Right kidney (tissue), 1 donor: ENCODE measurements at regions not wholly inside any gene's neighbourhood (a gene's known extent, or its start where the extent isn't known, plus 50 kb on each side); places are given as distances from the start of the nearest gene placed in this dataset.
"Not testable (repeated sequence)": the region's sequence is repeated elsewhere in the genome, so short reads cannot be mapped to it uniquely, and the experiment has no call there.

Source experiments
- DNase-seq: peaks from one replicate; pipeline ENCODE4 v3.0.0-alpha.2; 2016

DNA sequence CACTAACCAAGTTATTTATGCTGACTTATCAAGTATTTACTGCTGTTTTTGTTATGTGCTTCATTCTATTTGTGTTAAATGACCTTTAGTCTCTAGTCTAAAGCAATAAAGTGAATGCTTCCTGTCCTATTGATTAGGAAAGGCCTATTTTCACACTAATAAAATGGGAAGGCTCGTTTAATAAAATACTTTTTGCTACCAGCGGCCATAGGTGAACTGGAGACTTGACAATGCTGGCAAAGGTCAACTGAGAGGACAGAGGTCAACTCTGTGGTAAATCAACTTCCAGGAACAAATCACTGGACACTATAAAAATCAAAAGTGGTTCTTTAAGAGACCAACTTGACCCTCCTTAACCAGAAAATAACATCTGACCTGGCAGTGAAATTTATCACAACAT, 634.3 kb downstream of the ISL1 start:
- DNase-seq: no peak

DNA sequence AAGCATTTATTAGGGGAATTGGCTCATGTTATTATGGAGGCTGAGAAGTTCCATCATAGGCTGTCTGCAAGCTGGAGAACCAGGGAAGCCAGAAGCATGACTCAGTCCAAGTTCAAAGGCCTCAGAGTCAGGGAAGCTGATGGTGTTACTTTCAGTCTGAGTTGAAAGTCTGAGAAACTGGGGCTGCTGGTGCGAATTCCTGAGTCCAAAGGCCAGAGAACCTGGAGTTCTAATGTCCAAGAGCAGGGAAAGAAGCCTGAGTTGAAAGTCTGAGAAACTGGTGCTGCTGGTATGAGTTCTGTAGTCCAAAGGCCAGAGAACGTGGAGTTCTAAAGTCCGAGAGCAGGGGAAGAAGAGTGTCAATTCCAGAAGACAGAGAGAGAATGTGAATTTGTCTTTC, 641.1 kb downstream of the ISL1 start:
- no peak for DNase-seq

DNA sequence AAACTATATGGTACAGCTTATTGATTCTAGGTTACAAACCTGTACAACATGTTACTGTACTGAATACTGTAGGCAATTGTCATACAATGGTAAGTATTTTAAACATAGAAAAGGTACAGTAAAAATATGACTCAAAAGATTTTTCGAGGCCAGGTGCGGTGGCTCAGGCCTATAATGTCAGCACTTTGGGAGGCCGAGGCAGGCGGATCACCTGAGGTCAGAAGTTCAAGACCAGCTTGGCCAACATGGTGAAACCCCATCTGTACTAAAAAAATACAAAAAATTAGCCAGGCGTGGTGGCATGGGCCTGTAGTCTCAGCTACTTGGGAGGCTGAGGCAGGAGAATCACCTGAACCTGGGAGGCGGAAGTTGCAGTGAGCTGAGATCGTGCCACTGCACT, 646.6 kb downstream of the ISL1 start:
- not testable (repeated sequence) for DNase-seq

DNA sequence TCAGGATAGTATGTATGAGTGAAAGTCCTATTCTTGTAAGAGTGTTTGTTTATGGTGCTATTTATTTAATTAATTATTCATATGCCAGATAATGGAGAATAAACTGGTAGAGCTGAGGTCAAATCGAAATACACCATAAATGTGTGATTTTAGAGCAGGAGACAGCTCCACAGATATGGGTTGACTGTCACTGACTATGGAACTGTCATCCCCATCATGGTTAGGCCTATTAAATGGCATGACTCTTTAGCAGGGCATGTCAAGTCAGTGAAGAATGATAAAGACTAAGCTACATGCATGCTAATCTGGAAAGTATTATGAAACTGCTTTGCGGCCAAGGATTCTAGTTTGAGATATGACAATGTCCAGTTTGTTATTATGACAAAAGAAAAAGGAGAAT, 658.6 kb downstream of the ISL1 start:
- DNase-seq: no peak

DNA sequence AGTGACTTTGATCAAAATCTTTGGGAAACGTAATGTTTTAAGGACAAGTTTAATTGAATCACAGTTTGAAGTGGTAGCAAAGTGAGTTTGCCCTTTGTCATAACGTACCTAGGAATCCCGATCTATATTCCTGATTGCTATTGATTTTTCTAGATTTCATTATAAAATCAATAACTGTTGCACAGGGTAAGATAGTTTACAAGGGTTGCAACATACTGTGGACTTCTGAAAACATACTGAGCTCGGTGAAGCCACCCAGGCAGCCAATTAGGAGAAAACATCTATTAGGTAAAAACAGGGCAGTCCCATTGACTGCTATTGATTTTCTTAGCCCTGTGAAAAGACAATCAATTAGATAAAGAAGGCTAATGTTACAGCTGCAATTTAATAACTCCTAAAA, 659.9 kb downstream of the ISL1 start:
- no peak for DNase-seq

DNA sequence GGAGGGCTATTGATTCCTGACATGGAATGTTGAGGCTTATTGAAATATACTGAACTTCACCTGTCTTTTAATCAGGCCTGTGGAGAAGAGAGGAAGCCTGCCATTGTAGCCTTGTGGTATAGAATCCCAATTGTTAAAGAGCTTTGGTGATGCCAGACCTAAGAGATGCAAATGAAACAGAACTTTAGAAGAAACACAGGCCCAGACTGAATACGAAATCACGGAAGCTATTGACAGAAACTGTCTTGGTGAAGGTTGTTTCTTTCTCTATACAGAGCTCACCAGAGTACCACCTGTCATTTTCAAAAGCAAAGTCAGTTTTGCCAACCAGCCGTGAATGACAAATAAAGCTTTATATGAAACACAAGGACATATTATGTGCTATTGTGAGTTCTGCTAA, 660.3 kb downstream of the ISL1 start:
- DNase-seq: no peak

DNA sequence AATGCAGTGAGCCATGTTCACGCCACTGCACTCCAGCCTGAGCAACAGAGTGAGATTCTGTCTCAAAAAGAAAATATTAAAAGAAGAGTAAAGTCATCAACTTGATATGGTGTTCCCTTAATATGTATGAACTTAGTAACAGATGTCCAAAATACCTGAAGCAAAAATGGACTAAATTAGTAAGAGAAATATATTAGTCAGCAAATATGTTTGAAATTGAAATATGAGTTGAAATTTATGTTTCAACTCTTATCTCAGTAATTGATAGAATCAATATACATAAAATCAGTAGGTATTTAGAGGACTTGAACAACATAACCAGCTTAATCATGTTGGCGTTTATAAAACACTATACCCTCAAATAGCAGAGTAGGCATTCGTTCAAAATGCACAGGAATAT, 668.5 kb downstream of the ISL1 start:
- no peak for DNase-seq

DNA sequence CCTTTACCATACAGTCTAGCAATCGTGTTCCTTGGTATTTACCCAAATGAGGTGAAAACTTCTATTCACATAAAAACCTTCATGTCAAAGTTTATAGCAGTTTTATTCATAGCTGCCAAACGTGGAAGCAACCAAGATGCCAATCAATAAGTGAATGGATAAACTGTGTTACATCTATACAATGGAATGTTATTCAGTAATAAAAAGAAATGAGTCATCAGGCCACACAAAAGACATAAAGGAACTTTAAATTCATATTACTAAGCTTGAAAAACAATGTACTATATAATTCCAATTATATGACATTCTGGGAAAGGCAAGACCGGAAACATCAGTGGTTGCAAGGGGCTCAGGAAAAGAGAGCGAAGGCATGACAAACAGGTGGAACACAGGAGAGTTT, 679.9 kb downstream of the ISL1 start:
- no peak for DNase-seq

DNA sequence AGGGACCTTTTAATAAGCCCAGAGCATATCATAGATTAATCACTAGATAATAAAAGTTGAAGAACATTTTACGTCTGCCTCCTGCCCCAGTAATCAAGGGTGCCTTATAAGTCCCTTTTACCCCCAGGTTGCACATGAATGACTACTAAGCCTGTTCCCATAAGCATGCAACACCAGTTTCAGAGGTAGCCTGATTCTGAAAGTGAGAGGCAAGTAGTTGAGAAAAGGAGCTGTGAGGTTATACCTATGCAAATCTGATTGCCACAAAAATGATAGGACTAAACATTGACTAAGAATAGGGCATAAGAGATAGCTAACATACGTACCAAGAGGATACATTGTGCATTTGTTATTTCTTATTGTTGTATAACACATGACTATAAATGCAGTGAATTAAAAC, 681.9 kb downstream of the ISL1 start:
- no peak for DNase-seq

DNA sequence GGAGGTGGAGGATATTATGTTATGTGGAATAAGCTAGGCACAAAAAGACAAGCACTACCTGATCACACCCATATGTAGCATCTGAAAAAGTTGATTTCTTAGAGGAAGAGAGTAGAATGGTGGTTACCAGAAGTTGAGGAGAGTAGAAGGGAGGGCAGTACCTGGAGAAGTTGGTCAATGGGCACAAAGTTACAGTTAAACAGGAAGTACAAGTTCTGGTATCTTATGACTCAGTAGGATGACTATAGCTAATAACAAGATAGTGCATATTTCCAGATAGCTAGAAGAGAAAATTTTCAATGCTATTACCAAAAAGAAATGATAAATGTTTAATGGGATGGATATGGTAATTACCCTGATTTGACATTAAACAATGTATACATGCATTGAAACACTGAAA, 686.7 kb downstream of the ISL1 start:
- no peak for DNase-seq

DNA sequence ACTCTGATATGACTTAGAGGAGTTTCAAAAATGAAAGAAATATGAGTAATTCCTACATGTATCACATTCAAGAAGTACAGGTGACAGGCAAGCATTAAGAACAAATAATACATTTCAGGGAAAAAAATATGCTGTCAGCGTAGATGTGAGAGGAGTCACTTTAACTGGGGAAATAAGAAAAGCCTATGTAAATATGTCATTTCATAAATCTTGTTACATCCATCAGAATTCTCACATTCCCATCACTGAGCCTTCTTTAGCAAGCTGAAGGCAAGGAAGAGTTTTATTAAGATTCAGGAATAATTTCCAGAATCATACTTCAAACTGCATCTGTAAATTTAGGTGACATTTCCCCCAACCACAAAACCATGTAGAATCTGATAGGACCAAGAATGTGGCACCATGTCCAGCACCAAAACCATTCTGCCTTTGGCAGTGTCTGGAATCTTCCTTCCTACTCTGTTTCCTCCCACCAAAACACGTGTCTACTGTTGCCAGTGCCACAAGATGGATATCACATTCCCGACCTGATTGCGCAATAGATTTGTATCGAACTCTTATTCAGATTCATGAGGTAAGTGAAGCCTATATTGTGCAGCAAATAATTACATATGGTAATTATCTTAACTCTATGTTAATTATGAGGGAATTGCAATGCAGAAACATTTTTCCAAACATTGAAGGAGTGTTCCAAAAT, 690.9 kb downstream of the ISL1 start:
- no peak for DNase-seq

DNA sequence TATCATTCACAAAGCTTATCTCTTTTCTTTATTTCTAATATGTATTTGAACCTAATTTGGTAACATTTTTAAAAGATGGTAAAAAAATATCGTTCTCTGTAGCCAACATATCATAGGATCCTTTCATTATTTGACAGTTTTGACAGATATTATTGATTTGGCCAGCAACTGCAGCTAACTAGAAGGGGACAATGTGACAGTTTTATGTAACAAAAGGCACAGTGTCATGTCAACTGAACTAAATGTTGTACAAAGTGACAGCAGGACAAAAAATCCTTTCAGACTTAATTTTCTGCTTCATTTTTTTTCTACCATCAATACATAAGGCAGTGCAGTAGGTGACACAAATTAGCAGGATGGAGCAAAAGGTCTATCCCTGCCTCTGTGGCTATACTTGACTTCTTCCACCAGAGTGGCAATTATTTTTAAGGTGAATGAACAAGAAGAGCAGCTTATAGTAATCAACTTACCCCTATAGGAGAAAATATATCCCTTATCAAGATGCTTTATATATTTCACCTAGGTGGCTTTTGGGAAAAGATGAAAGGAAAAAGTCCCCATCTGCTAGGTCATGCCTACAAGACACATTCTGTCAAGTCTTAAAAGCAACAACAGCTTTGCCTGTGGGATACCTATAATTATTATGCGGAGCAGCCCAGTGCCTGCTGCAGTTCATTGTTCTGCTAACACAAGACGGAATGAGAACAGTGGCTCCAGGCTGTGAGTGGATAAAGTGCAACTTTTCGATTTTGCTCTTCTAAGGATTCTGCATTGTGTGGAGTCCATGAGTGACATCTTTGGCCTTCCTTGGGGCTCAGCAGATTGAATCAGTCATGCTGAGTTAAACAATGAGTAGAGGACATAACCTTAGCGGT, 694.9 kb downstream of the ISL1 start:
- DNase-seq: no peak

DNA sequence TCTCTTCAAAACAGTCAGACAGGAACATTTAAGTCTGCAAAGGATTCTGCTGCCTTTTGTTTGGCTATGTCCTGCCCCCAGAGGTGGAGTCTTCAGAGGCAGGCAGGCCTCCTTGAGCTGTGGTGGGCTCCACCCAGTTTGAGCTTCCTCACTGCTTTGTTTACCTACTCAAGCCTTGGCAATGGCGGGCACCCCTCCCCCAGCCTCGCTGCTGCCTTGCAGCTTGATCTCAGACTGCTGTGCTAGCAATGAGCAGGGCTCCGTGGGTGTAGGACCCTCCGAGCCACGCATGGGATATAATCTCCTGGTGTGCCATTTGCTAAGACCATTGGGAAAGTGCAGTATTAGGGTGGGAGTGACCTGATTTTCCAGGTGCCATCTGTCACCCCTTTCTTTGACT, 685.4 kb upstream of the ITGA1 start:
- DNase-seq: not testable (repeated sequence)

DNA sequence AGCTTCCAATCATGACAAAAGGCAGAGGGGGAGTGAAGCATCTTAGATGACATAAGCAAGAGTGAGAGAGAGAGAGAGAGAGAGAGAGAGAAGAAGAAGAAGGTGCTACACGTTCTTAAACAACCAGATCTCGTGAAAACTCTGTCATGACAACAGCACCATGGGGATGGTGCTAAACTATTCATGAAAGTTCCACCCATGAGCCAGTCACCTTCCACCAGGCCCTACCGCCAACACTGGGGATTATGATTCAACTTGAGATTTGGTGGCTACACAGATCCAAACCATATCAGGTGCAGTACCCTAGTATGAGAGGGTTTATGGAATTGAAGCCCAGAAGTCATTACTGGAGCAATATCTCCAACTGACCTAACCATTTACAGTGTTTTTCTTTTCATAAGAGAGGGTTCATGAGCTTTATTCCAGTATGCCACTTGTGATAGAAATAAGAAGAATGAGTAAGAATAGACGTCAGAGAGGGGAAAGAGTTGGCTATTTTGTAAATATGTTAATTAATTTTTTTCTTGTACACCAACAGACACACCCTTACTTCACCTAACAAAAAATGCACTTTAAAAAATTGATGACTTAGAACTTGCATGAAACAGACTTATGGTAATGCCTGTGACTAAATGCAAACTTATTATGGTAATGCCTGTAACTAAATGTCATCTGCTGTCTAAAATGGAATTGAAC, 680.4 kb upstream of the ITGA1 start:
- DNase-seq: no peak

DNA sequence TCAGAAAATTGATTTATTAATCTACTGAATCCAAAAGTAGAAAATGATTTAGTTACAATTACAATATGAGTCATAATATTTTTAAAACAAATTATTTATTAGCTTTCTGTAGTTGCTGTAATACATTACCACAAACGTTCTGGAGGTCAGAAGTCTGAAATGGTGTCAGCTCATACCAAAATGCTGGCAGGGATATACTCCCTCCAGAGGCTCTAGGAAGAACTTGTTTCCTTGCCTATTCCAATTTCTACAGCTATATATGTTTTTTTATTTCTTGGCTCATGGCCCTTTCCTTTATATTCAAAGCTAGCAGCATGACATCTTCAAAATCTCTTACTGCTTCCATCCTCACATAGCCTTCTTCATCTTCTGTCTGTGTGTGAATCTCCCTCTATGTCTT, 667.9 kb upstream of the ITGA1 start:
- DNase-seq: no peak

DNA sequence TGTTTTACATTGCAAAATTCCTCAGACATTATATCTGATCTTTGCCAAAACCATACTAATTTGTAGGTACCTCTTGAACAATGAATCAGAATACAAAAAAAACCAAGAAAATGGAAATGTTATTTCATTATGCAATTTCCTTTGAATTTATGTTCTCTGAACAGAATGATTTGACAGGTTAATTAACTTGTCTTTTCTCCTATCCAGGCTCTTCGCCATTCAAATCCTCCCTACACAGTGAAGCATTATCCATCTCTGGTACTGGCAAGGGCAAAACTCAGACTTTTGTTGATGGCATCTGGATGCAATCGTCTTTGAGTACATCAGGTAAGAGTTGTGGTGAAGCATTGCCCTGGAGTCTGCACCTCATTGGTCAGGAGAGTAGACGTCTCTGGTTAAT, 655.7 kb upstream of the ITGA1 start:
- DNase-seq: no peak

DNA sequence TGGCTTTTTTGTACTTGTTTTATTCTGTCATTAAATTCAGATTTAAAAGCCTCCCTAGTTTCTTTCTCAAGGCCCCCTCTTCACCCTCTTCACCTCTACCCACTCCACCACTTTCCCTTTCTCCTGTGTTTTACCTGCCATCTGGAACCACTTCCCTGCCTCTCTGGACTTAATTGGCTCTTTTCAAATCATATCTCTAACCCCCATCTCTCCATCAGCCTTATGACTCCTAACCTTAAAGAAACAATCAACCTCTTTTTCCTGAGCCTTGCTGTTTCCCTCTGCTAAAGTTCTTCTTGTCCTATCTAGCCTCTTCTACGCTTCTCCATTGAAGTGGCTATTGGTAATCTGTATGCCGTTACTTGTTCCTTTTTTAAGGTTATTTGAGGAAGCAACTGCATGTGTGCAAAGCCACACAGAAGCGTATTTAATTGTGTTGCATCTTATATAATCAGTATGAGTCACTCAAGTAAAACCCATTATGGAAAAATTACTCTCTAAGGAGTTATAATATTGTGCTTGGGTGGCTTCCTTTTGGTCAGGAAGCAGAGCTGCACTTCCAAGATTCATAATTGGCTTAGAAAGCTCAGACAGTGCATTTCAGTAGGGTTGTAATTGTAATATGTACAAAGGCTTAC, 653.6 kb upstream of the ITGA1 start:
- DNase-seq: no peak

DNA sequence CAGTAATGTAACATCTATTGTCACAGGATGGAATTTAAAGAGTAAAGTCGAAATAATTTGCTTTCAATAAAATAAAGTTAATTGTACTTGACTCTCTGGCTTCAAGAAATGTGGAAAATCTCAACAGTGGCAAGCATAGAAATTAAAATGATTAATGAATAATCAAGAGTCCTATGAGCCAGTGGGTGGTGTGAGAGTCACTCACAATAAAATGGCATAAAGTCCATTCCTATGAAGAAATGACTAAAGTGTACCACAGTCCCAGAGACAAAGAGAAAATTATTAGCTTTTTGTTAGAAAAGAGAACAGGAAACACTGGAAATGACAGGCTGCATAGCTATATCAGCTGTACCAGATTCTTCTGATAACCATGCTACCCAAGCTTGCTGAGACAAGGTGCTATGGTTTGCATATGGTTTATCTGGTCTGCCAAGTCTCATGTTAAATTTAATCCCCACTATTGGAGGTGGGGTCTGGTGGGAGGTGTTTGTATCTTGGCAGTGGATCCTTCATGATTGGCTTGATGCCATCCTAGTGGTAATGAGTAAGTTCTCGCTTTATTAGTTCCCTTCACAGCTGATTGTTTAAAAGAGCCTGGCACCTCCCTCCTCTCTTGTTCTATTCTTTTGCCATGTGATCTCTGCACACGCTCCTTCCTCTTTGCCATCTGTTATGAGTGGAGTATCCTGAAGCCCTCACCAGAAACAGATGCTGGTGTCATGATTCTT, 647.7 kb upstream of the ITGA1 start:
- DNase-seq: no peak

DNA sequence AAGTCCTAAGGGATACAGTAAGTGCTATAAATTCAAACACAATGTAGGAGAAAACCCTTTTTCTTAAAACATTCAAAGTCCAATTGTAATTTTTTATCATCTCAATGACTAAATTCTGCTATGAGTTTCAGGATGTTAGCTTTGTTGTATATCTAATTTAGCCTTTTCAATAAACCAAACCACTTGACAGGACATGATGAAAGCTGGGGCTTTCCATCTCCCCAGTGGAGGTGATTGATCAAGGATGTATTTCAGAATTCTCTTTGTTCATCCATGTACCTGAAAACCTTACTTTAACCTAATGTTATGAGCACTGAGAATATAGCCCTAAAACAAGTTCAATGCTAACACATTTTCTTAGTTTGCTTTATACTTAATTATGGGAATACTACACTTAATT, 639.0 kb upstream of the ITGA1 start:
- DNase-seq: no peak

DNA sequence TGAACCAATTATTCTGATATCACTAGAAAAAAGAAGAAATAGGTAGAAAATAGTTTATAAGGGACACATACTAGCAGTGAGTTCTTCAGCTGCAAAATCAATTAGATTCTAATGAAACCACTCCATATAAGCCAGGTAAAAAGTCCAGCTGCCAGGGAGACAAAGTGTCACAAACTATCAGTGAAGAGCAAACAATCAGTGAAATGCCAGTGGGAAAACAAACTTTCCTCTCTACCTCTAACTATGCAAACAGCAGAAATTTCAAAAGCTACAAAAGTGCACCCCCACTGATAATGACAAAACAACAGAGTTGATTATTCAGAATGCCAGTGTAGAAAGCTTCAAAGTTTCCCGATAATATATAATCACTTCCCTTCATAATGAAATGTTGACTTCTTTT, 637.2 kb upstream of the ITGA1 start:
- DNase-seq: no peak

DNA sequence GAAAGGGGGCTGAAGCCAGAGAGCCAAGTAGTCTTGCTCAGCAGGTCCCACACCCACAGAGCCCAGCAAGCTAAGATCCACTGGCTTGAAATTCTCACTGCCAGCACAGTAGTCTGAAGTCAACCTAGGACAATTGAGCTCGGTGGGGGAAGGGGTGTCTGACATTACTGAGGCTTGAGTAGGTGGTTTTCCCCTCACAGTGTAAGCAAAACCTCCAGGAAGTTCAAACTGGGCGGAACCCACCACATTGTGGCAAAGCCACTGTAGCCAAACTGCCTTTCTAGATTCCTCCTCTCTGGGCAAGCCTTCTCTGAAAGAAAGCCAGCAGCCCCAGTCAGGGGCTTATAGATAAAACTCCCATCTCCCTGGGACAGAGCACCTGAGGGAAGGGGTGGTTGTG, 630.9 kb upstream of the ITGA1 start:
- DNase-seq: not testable (repeated sequence)

DNA sequence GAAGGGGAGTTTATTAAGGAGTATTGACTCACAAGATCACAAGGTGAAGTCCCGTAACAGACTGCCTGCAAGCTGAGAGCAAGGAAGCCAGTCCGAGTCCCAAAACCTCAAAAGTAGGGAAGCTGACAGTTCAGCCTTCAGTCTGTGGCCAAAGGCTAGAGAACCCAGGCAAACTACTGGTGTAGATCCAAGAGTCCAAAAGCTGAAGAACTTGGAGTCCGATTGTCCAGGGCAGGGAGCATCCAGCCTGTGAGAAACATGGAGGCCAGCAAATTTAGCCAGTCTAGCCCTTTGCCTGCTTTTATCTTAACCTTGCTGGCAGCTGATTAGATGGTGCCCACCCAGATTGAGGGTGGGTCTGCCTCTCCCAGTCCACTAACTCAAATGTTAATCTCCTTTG, 621.9 kb upstream of the ITGA1 start:
- not testable (repeated sequence) for DNase-seq
